ENCODE measurements at regions not wholly inside any gene's neighbourhood (a gene's known extent, or its start where the extent isn't known, plus 50 kb on each side); places are given as distances from the start of the nearest gene placed in this dataset.

GRCh38 chr15:62787401-62787800 is 255.1 kb upstream of the TPM1 start:
- Histone ChIP-seq H3K27ac (ENCODE audit: low read depth in 2 of 2, low read length in 2 of 2) (no peak overlapping the region), H3K4me3 (ENCODE audit: low read length in 2 of 2) (no peak overlapping the region)

GRCh38 chr15:62788224-62788623 is 254.3 kb upstream of the TPM1 start:
- no peaks in the 10 kb centered on the region for H3K27me3 ChIP-seq (ENCODE audit: control insufficient read depth in 2 of 2, insufficient read depth in 2 of 2, low read length in 2 of 2)
- no peak overlapping the region for H3K27ac ChIP-seq (ENCODE audit: low read depth in 2 of 2, low read length in 2 of 2)
- peaks cover 18 to 30% of the 10 kb centered on the region in 2 donors for H3K36me3 ChIP-seq (ENCODE audit: control insufficient read depth in 2 of 2, insufficient read depth in 2 of 2, low read length in 2 of 2)
- H3K9me3 ChIP-seq (ENCODE audit: control insufficient read depth in 2 of 2, low read length in 2 of 2) = no peaks in the 10 kb centered on the region
- no peak overlapping the region for H3K9ac ChIP-seq (ENCODE audit: low read depth in 1 of 2, low read length in 2 of 2)
- no peak overlapping the region for H3K4me3 ChIP-seq (ENCODE audit: low read length in 2 of 2)
- H3K4me1 ChIP-seq (ENCODE audit: control insufficient read depth in 2 of 2, insufficient read depth in 2 of 2, low read length in 2 of 2) = no peaks in the 10 kb centered on the region

More at GRCh38 chr15:62787401-62787800, 255.1 kb upstream of the TPM1 start:
- no peaks in the 10 kb centered on the region for H3K9me3 ChIP-seq (ENCODE audit: control insufficient read depth in 2 of 2, low read length in 2 of 2)
- H3K27me3 ChIP-seq (ENCODE audit: control insufficient read depth in 2 of 2, insufficient read depth in 2 of 2, low read length in 2 of 2) = no peaks in the 10 kb centered on the region
- no peak overlapping the region for H3K9ac ChIP-seq (ENCODE audit: low read depth in 1 of 2, low read length in 2 of 2)
- no peaks in the 10 kb centered on the region for H3K4me1 ChIP-seq (ENCODE audit: control insufficient read depth in 2 of 2, insufficient read depth in 2 of 2, low read length in 2 of 2)
- peaks cover 18 to 24% of the 10 kb centered on the region in 2 donors for H3K36me3 ChIP-seq (ENCODE audit: control insufficient read depth in 2 of 2, insufficient read depth in 2 of 2, low read length in 2 of 2)

GRCh38 chr15:62790546-62790945 is 252.0 kb upstream of the TPM1 start:
- Histone ChIP-seq H3K27me3 (ENCODE audit: control insufficient read depth in 2 of 2, insufficient read depth in 2 of 2, low read length in 2 of 2) (no peaks in the 10 kb centered on the region), H3K4me1 (ENCODE audit: control insufficient read depth in 2 of 2, insufficient read depth in 2 of 2, low read length in 2 of 2) (no peaks in the 10 kb centered on the region), H3K27ac (ENCODE audit: low read depth in 2 of 2, low read length in 2 of 2) (no peak overlapping the region)

GRCh38 chr15:62791694-62792093 is 250.9 kb upstream of the TPM1 start:
- Histone ChIP-seq H3K4me3 (ENCODE audit: low read length in 2 of 2) (no peak overlapping the region), H3K9ac (ENCODE audit: low read depth in 1 of 2, low read length in 2 of 2) (no peak overlapping the region), H3K4me1 (ENCODE audit: control insufficient read depth in 2 of 2, insufficient read depth in 2 of 2, low read length in 2 of 2) (no peaks in the 10 kb centered on the region), H3K36me3 (ENCODE audit: control insufficient read depth in 2 of 2, insufficient read depth in 2 of 2, low read length in 2 of 2) (peaks cover 24 to 38% of the 10 kb centered on the region in 2 donors), H3K27ac (ENCODE audit: low read depth in 2 of 2, low read length in 2 of 2) (no peak overlapping the region), H3K9me3 (ENCODE audit: control insufficient read depth in 2 of 2, low read length in 2 of 2) (no peaks in the 10 kb centered on the region), H3K27me3 (ENCODE audit: control insufficient read depth in 2 of 2, insufficient read depth in 2 of 2, low read length in 2 of 2) (no peaks in the 10 kb centered on the region)

More at GRCh38 chr15:62790546-62790945, 252.0 kb upstream of the TPM1 start:
- Histone ChIP-seq H3K36me3 (ENCODE audit: control insufficient read depth in 2 of 2, insufficient read depth in 2 of 2, low read length in 2 of 2) (peaks cover 17 to 30% of the 10 kb centered on the region in 2 donors), H3K4me3 (ENCODE audit: low read length in 2 of 2) (no peak overlapping the region), H3K9me3 (ENCODE audit: control insufficient read depth in 2 of 2, low read length in 2 of 2) (no peaks in the 10 kb centered on the region), H3K9ac (ENCODE audit: low read depth in 1 of 2, low read length in 2 of 2) (no peak overlapping the region)

- H3K36me3 ChIP-seq (ENCODE audit: control insufficient read depth in 2 of 2, insufficient read depth in 2 of 2, low read length in 2 of 2) = peaks cover 38 to 44% of the 10 kb centered on the region in 2 donors
These were observed 249.4 kb upstream of the TPM1 start for GRCh38 chr15:62792986-62793751.

GRCh38 chr15:62793752-62794144 is 248.8 kb upstream of the TPM1 start:
- Histone ChIP-seq H3K27ac (ENCODE audit: low read depth in 2 of 2, low read length in 2 of 2) (no peak overlapping the region), H3K4me1 (ENCODE audit: control insufficient read depth in 2 of 2, insufficient read depth in 2 of 2, low read length in 2 of 2) (no peaks in the 10 kb centered on the region), H3K9ac (ENCODE audit: low read depth in 1 of 2, low read length in 2 of 2) (no peak overlapping the region), H3K9me3 (ENCODE audit: control insufficient read depth in 2 of 2, low read length in 2 of 2) (no peaks in the 10 kb centered on the region), H3K27me3 (ENCODE audit: control insufficient read depth in 2 of 2, insufficient read depth in 2 of 2, low read length in 2 of 2) (no peaks in the 10 kb centered on the region), H3K4me3 (ENCODE audit: low read length in 2 of 2) (no peak overlapping the region), H3K36me3 (ENCODE audit: control insufficient read depth in 2 of 2, insufficient read depth in 2 of 2, low read length in 2 of 2) (peaks cover 38 to 42% of the 10 kb centered on the region in 2 donors)

More at GRCh38 chr15:62792986-62793751, 249.4 kb upstream of the TPM1 start:
- Histone ChIP-seq H3K9ac (ENCODE audit: low read depth in 1 of 2, low read length in 2 of 2) (no peak overlapping the region), H3K27ac (ENCODE audit: low read depth in 2 of 2, low read length in 2 of 2) (no peak overlapping the region), H3K4me1 (ENCODE audit: control insufficient read depth in 2 of 2, insufficient read depth in 2 of 2, low read length in 2 of 2) (no peaks in the 10 kb centered on the region), H3K4me3 (ENCODE audit: low read length in 2 of 2) (no peak overlapping the region), H3K27me3 (ENCODE audit: control insufficient read depth in 2 of 2, insufficient read depth in 2 of 2, low read length in 2 of 2) (no peaks in the 10 kb centered on the region), H3K9me3 (ENCODE audit: control insufficient read depth in 2 of 2, low read length in 2 of 2) (no peaks in the 10 kb centered on the region)

GRCh38 chr15:62795171-62795570 is 247.4 kb upstream of the TPM1 start:
- Histone ChIP-seq H3K27me3 (ENCODE audit: control insufficient read depth in 2 of 2, insufficient read depth in 2 of 2, low read length in 2 of 2) (no peaks in the 10 kb centered on the region), H3K9ac (ENCODE audit: low read depth in 1 of 2, low read length in 2 of 2) (no peak overlapping the region), H3K9me3 (ENCODE audit: control insufficient read depth in 2 of 2, low read length in 2 of 2) (no peaks in the 10 kb centered on the region), H3K4me1 (ENCODE audit: control insufficient read depth in 2 of 2, insufficient read depth in 2 of 2, low read length in 2 of 2) (no peaks in the 10 kb centered on the region), H3K36me3 (ENCODE audit: control insufficient read depth in 2 of 2, insufficient read depth in 2 of 2, low read length in 2 of 2) (peaks cover 43% of the 10 kb centered on the region in 2 donors), H3K27ac (ENCODE audit: low read depth in 2 of 2, low read length in 2 of 2) (no peak overlapping the region), H3K4me3 (ENCODE audit: low read length in 2 of 2) (no peak overlapping the region)

- H3K4me1 ChIP-seq (ENCODE audit: control insufficient read depth in 2 of 2, insufficient read depth in 2 of 2, low read length in 2 of 2) = no peaks in the 10 kb centered on the region
- no peak overlapping the region for H3K4me3 ChIP-seq (ENCODE audit: low read length in 2 of 2)
- no peak overlapping the region for H3K27ac ChIP-seq (ENCODE audit: low read depth in 2 of 2, low read length in 2 of 2)
- no peak overlapping the region for H3K9ac ChIP-seq (ENCODE audit: low read depth in 1 of 2, low read length in 2 of 2)
- H3K9me3 ChIP-seq (ENCODE audit: control insufficient read depth in 2 of 2, low read length in 2 of 2) = no peaks in the 10 kb centered on the region
- no peaks in the 10 kb centered on the region for H3K27me3 ChIP-seq (ENCODE audit: control insufficient read depth in 2 of 2, insufficient read depth in 2 of 2, low read length in 2 of 2)
- peaks cover 49 to 50% of the 10 kb centered on the region in 2 donors for H3K36me3 ChIP-seq (ENCODE audit: control insufficient read depth in 2 of 2, insufficient read depth in 2 of 2, low read length in 2 of 2)
These were observed 246.5 kb upstream of the TPM1 start for GRCh38 chr15:62795700-62796695.

- H3K4me1 ChIP-seq (ENCODE audit: control insufficient read depth in 2 of 2, insufficient read depth in 2 of 2, low read length in 2 of 2) = no peaks in the 10 kb centered on the region
- peaks cover 52 to 53% of the 10 kb centered on the region in 2 donors for H3K36me3 ChIP-seq (ENCODE audit: control insufficient read depth in 2 of 2, insufficient read depth in 2 of 2, low read length in 2 of 2)
- no peaks in the 10 kb centered on the region for H3K9me3 ChIP-seq (ENCODE audit: control insufficient read depth in 2 of 2, low read length in 2 of 2)
- H3K27ac ChIP-seq (ENCODE audit: low read depth in 2 of 2, low read length in 2 of 2) = no peak overlapping the region
- H3K4me3 ChIP-seq (ENCODE audit: low read length in 2 of 2) = no peak overlapping the region
- no peaks in the 10 kb centered on the region for H3K27me3 ChIP-seq (ENCODE audit: control insufficient read depth in 2 of 2, insufficient read depth in 2 of 2, low read length in 2 of 2)
- H3K9ac ChIP-seq (ENCODE audit: low read depth in 1 of 2, low read length in 2 of 2) = no peak overlapping the region
These were observed 245.4 kb upstream of the TPM1 start for GRCh38 chr15:62797171-62797570.

GRCh38 chr15:62798536-62798935 is 244.0 kb upstream of the TPM1 start:
- no peaks in the 10 kb centered on the region for H3K4me1 ChIP-seq (ENCODE audit: control insufficient read depth in 2 of 2, insufficient read depth in 2 of 2, low read length in 2 of 2)
- H3K9me3 ChIP-seq (ENCODE audit: control insufficient read depth in 2 of 2, low read length in 2 of 2) = no peaks in the 10 kb centered on the region
- H3K27ac ChIP-seq (ENCODE audit: low read depth in 2 of 2, low read length in 2 of 2) = no peak overlapping the region
- H3K27me3 ChIP-seq (ENCODE audit: control insufficient read depth in 2 of 2, insufficient read depth in 2 of 2, low read length in 2 of 2) = no peaks in the 10 kb centered on the region
- H3K36me3 ChIP-seq (ENCODE audit: control insufficient read depth in 2 of 2, insufficient read depth in 2 of 2, low read length in 2 of 2) = peaks cover 47 to 54% of the 10 kb centered on the region in 2 donors
- H3K9ac ChIP-seq (ENCODE audit: low read depth in 1 of 2, low read length in 2 of 2) = no peak overlapping the region
- no peak overlapping the region for H3K4me3 ChIP-seq (ENCODE audit: low read length in 2 of 2)
